Mesothelial cell of epicardium (in vitro differentiated cells): ENCODE measurements at regions not wholly inside any gene's neighbourhood (a gene's known extent, or its start where the extent isn't known, plus 50 kb on each side); places are given as distances from the start of the nearest gene placed in this dataset.

Experiments used
- DNase-seq, 2 experiments: peaks; one replicate each; pipeline ENCODE4 v3.0.0; 2021; ENCODE audit warnings: low spot score in 2 of 2; ENCODE audit not compliant: unreplicated experiment in 2 of 2
- H3K27ac Mint-ChIP-seq: 2 replicates; pipeline ENCODE4 v1.8.0; 2021; ENCODE audit warnings: mixed read lengths
- H3K27me3 Mint-ChIP-seq: 2 replicates; pipeline ENCODE4 v1.8.0; 2021; ENCODE audit warnings: low read depth, mixed read lengths
- H3K36me3 Mint-ChIP-seq: 2 replicates; pipeline ENCODE4 v1.8.0; 2021; ENCODE audit warnings: mixed read lengths
- H3K4me1 Mint-ChIP-seq: 2 replicates; pipeline ENCODE4 v1.8.0; 2021; ENCODE audit warnings: mixed read lengths
- H3K4me3 Mint-ChIP-seq: 2 replicates; pipeline ENCODE4 v1.8.0; 2021; ENCODE audit warnings: mild to moderate bottlenecking, moderate library complexity, mixed read lengths
- H3K9me3 Mint-ChIP-seq: 2 replicates; pipeline ENCODE4 v1.8.0; 2021; ENCODE audit warnings: mixed read lengths
- TF ChIP-seq, protein P1 (sequence below): fragments of 200-600 bp; sonication (generic); IDR thresholded peaks from one replicate; pipeline ENCODE4 v1.5.0; 2021; ENCODE audit warnings: antibody characterized with exemption; ENCODE audit not compliant: unreplicated experiment

DNA sequence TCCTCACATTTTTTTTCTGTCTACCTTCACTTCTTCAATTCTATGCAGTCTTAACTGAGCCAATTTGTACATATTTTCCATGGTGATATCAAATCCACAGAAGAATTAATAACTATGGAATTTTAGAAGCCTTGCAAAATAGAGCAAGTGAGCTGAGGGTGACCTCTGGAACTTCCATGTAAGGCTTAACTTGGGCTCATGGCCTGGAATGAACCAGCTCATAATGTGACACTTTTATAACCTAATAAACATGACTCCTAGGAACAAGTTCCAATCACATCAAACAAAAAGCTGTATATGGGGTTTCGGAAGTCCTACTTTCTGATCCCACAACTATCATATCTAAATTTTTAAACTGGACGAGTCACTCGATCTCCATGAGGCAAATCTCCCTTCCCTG, 232.4 kb downstream of the FOXA2 start:
- H3K27ac Mint-ChIP-seq, result no peak overlapping the region
- TF ChIP-seq, protein P1, sequence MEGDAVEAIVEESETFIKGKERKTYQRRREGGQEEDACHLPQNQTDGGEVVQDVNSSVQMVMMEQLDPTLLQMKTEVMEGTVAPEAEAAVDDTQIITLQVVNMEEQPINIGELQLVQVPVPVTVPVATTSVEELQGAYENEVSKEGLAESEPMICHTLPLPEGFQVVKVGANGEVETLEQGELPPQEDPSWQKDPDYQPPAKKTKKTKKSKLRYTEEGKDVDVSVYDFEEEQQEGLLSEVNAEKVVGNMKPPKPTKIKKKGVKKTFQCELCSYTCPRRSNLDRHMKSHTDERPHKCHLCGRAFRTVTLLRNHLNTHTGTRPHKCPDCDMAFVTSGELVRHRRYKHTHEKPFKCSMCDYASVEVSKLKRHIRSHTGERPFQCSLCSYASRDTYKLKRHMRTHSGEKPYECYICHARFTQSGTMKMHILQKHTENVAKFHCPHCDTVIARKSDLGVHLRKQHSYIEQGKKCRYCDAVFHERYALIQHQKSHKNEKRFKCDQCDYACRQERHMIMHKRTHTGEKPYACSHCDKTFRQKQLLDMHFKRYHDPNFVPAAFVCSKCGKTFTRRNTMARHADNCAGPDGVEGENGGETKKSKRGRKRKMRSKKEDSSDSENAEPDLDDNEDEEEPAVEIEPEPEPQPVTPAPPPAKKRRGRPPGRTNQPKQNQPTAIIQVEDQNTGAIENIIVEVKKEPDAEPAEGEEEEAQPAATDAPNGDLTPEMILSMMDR, result no peak
- H3K4me3 Mint-ChIP-seq, result no peak overlapping the region
- H3K4me1 Mint-ChIP-seq, result peaks cover 2% of the 10 kb centered on the region
- no peaks in the 10 kb centered on the region for H3K9me3 Mint-ChIP-seq
- no peaks in the 10 kb centered on the region for H3K36me3 Mint-ChIP-seq
- DNase-seq, result no peak
- H3K27me3 Mint-ChIP-seq, result peaks cover 62% of the 10 kb centered on the region

DNA sequence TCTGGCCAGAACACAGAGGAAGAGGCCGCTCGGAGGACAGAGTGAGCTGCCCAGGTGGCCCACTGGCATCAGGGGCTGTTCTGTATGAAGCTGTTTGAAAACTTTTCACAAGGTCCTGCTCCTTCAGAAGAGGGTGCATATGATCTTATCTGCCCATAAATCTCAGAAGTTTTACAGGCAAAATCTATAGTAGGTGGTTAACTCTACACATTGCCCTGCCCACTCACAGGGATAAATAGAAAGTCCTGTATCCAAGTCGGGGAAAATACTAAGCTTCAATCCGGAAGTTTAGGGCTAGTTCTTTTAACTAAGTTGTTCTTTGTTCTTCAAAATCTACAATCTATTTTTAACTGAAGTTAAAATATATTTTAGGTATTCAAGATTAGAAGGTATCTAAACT, 233.7 kb downstream of the FOXA2 start:
- Mint-ChIP-seq H3K36me3 (no peaks in the 10 kb centered on the region), H3K27ac (no peak overlapping the region), H3K27me3 (peaks cover 60% of the 10 kb centered on the region), H3K4me1 (peaks cover 2% of the 10 kb centered on the region), H3K9me3 (no peaks in the 10 kb centered on the region), H3K4me3 (no peak overlapping the region)
- DNase-seq, result no peak
- TF ChIP-seq, protein P1, result no peak

DNA sequence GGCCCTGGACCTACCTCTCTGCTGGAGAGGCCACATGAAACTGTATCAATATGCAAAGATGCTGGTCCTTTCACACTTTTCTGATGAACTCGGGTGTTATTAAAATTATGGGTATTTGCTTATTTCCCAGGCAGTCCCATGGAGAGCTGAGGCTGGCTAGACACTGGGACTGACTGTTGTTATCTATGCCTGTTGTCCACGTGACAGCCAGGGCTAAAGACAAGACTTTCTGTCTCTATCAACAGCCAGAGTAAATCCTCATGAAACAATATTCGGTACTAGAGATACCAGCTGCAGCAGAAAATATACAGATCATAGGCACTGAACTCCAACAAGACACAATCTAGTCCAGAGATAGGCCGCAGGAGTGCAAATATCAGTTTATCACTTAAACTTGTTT, 236.4 kb downstream of the FOXA2 start:
- no peak overlapping the region for H3K4me3 Mint-ChIP-seq
- H3K4me1 Mint-ChIP-seq, result peaks cover 2% of the 10 kb centered on the region
- H3K36me3 Mint-ChIP-seq, result no peaks in the 10 kb centered on the region
- H3K27ac Mint-ChIP-seq, result no peak overlapping the region
- no peaks in the 10 kb centered on the region for H3K9me3 Mint-ChIP-seq
- DNase-seq, result no peak
- peaks cover 55% of the 10 kb centered on the region for H3K27me3 Mint-ChIP-seq
- TF ChIP-seq, protein P1, result no peak

DNA sequence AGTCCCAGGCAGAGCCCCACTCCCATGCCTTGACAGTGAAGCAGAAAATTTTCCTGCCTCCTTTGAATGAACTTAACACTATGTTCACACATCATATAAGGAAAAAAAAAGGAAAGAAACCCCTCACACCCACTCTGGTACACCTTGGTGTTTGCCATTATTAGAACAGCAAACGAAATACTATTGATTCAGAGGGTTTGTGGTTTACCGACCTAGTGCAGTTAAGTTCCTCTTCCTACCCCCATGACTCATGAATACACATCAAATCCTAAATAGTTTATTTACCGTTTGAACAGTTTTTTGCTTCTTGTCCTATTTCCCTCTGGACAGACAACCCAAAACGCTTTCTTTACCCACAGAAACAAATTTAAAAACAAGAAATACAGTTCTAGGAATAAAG, 237.7 kb downstream of the FOXA2 start:
- Mint-ChIP-seq H3K4me3 (no peak overlapping the region), H3K4me1 (peaks cover 2% of the 10 kb centered on the region), H3K9me3 (no peaks in the 10 kb centered on the region), H3K36me3 (no peaks in the 10 kb centered on the region), H3K27ac (no peak overlapping the region), H3K27me3 (peaks cover 58% of the 10 kb centered on the region)
- TF ChIP-seq, protein P1, result no peak
- DNase-seq, result no peak

DNA sequence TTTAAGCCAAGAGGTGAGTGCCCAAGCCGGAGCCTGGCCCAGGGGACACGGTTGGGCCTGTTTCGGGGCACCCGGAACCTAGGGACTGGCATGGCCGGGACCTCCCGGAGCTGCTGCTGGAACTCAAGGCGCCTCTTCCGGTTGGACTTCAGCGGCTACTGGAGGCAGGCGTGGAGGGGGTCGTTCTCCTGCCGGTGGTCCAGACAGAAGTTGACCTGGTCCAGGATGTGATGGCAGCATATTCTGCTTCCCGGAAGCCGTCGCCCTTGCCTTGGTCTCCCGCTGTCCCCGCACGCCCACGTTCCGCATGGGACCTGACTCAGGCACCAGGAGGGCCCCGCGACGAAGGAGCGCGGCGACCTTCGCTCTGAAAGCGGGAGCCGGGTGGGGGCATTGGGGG, 240.8 kb downstream of the FOXA2 start:
- Mint-ChIP-seq H3K9me3 (no peaks in the 10 kb centered on the region), H3K4me3 (no peak overlapping the region), H3K27ac (no peak overlapping the region), H3K4me1 (peaks cover 3% of the 10 kb centered on the region), H3K36me3 (no peaks in the 10 kb centered on the region), H3K27me3 (peaks cover 61% of the 10 kb centered on the region)
- no peak for DNase-seq
- TF ChIP-seq, protein P1, result no peak

DNA sequence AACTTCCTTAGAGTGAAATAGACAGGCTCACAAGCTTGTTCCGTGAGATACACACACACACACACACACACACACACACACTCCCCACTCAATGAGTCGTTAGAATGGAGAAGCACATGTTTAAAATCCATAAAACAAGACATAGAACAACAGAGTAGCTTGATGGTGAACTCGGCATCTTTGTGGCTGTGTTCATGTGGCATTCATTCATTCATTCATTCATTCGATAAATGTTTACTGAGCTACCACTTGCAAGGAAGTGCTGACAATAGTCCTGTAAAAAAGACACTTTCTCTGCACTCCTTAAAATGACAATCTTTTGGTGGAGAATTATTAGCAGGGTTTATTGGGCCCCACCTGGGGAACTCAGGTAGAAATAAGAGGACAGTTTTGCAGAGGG, 242.0 kb downstream of the FOXA2 start:
- Mint-ChIP-seq H3K9me3 (no peaks in the 10 kb centered on the region), H3K4me1 (peaks cover 3% of the 10 kb centered on the region), H3K27ac (no peak overlapping the region), H3K36me3 (no peaks in the 10 kb centered on the region), H3K4me3 (no peak overlapping the region), H3K27me3 (peaks cover 62% of the 10 kb centered on the region)
- no peak for DNase-seq
- TF ChIP-seq, protein P1, result no peak
